ENCODE measurements at regions not wholly inside any gene's neighbourhood (a gene's known extent, or its start where the extent isn't known, plus 50 kb on each side); places are given as distances from the start of the nearest gene placed in this dataset.

DNA sequence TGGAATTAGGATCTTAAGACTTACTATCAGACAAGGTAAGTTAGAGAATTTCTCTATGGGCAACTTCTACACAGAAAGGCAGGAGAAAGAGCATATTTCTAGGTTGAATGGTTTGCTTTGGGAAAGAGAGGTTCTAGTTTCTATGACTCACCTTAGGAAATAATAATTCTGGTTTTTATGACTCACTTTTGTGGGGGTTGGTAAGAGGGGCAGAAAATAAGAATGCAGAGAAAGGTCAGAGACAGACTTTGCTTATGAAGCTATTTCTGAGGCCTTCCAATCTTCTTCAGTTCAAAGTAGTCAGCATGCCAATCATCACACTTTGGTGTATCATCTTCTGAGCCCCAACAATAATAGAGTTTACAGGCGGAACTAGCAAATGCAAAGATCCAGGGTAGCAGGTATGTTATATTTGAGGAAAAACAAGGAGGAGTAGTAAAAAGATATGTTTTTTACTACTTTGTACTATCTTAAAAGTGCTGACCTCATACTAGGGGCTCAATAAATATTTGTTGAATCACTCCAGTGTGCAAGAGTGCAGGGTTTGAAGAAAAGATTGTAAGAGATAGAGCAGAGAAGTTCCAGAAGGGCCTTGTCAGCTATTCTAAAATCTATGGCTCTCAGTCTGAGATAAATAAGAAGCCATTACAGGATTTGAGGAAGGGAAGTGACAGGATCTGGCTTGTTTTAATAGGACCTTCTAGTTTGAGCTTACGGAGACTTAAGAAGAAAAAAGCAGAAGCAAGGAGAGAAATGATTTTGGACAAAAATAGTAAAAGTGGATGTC, 56.7 kb upstream of the LRFN5 start:
- ChIA-PET CTCF (interaction anchor here (0.6 kb wide), 1 partner anchor 55 kb away, joined by 3 read pairs; no protein-coding TSS in a partner anchor), POLR2A (no interaction called here)
- no peak overlapping the region for H3K4me3 ChIP-seq (ENCODE audit: low read depth, low read length)
- DNase-seq (ENCODE audit: low read depth): no peak
- H3K36me3 ChIP-seq (ENCODE audit: control insufficient read depth, insufficient read depth, low read length): no peaks in the 10 kb centered on the region
- H3K27me3 ChIP-seq (ENCODE audit: control insufficient read depth, insufficient read depth, low read length): no peaks in the 10 kb centered on the region
- TF ChIP-seq, protein P1, sequence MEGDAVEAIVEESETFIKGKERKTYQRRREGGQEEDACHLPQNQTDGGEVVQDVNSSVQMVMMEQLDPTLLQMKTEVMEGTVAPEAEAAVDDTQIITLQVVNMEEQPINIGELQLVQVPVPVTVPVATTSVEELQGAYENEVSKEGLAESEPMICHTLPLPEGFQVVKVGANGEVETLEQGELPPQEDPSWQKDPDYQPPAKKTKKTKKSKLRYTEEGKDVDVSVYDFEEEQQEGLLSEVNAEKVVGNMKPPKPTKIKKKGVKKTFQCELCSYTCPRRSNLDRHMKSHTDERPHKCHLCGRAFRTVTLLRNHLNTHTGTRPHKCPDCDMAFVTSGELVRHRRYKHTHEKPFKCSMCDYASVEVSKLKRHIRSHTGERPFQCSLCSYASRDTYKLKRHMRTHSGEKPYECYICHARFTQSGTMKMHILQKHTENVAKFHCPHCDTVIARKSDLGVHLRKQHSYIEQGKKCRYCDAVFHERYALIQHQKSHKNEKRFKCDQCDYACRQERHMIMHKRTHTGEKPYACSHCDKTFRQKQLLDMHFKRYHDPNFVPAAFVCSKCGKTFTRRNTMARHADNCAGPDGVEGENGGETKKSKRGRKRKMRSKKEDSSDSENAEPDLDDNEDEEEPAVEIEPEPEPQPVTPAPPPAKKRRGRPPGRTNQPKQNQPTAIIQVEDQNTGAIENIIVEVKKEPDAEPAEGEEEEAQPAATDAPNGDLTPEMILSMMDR (IDR thresholded peaks at IDR 0.05; ENCODE audit: insufficient read depth, low read depth, low read length): no peak

DNA sequence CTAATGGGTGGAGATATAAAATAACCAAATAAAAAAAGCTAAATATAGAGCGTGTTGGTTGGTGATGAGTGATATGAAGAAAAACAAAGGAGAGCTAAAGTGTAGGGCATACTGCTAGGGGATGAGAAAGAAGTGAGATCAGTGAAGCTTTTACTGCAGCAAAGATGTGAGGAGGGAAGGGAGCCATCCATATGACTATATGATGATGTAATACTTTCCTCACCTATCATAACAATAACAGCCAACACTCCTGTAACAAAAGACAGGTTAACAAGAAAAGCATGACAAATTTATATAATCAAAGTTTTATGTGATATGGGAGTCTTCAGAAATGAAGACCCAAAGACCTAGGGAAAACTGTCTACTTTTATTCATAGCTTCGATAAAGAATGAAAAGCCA, 57.4 kb upstream of the LRFN5 start:
- CTCF ChIA-PET: interaction anchor here (0.6 kb wide), 1 partner anchor 55 kb away, joined by 3 read pairs; no protein-coding TSS in a partner anchor
- DNase-seq (ENCODE audit: low read depth): no peak
- Histone ChIP-seq H3K36me3 (ENCODE audit: control insufficient read depth, insufficient read depth, low read length) (no peaks in the 10 kb centered on the region), H3K27me3 (ENCODE audit: control insufficient read depth, insufficient read depth, low read length) (no peaks in the 10 kb centered on the region), H3K4me3 (ENCODE audit: low read depth, low read length) (no peak overlapping the region)
- POLR2A ChIA-PET: no interaction called here
- TF ChIP-seq, protein P1 (IDR thresholded peaks at IDR 0.05; ENCODE audit: insufficient read depth, low read depth, low read length): no peak

DNA sequence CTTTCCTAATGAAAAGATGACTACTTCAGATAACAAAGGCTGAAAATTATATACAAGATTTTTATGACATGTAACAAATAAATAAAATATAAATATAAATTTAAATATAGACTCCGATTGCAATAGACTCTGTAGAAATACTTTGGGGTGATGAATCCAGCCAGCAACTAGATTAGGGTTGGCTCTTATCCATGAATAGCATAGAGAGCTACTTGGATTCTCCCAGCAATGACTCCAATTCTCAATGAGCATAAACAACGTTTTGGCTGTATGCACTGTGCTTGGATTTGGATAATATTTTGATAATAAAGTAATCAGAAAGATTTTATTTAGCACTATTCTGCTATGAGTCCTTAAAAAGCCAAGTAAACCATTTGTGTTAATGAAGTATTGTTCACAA, 58.0 kb upstream of the LRFN5 start:
- ChIA-PET POLR2A (no interaction called here), CTCF (no interaction called here)
- Histone ChIP-seq H3K27me3 (ENCODE audit: control insufficient read depth, insufficient read depth, low read length) (no peaks in the 10 kb centered on the region), H3K4me3 (ENCODE audit: low read depth, low read length) (no peak overlapping the region), H3K36me3 (ENCODE audit: control insufficient read depth, insufficient read depth, low read length) (no peaks in the 10 kb centered on the region)
- DNase-seq (ENCODE audit: low read depth): no peak
- TF ChIP-seq, protein P1 (IDR thresholded peaks at IDR 0.05; ENCODE audit: insufficient read depth, low read depth, low read length): no peak

DNA sequence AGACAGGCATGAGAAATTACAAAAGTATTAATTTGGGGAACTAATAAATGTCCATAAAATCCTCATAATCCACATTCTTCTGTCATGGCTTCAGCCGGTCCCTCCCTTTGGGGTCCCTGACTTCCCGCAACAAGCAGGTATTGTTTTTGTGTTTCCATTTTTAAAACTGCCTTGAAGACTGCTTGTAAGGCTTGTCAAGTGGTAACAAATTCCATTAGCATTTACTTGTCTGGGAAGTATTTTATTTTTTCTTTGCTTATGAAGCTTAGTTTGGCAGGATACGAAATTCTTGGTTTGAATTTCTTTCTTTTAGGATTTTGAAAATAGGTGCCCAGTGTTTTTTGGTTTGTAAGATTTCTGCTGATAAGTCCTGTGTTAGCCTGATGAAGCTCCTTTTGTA, 65.3 kb upstream of the LRFN5 start:
- no peak for DNase-seq (ENCODE audit: low read depth)
- Histone ChIP-seq H3K27me3 (ENCODE audit: control insufficient read depth, insufficient read depth, low read length) (no peaks in the 10 kb centered on the region), H3K36me3 (ENCODE audit: control insufficient read depth, insufficient read depth, low read length) (no peaks in the 10 kb centered on the region), H3K4me3 (ENCODE audit: low read depth, low read length) (no peak overlapping the region)
- POLR2A ChIA-PET: no interaction called here
- CTCF ChIA-PET: no interaction called here
- TF ChIP-seq, protein P1 (IDR thresholded peaks at IDR 0.05; ENCODE audit: insufficient read depth, low read depth, low read length): no peak

DNA sequence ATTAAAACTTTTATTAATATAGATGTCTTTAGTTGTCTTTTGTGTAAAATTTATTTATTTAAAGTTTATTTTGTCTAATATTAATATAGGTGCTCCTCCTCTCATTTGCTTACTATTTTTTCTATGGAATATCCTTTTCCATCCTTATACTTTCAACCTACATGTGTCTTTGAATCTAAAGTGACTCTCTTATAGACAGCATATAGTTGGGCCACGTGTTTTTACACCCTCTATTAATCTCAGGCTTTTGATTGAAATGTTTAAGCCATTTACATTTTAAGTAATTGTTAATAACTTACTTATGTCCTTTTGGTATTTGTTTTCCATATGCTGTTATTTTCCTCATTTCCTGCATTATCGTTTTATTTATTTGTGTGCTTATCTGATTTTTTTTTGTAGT, 74.4 kb upstream of the LRFN5 start:
- DNase-seq (ENCODE audit: low read depth): no peak
- H3K27me3 ChIP-seq (ENCODE audit: control insufficient read depth, insufficient read depth, low read length): no peaks in the 10 kb centered on the region
- CTCF ChIA-PET: no interaction called here
- POLR2A ChIA-PET: no interaction called here
- no peak overlapping the region for H3K4me3 ChIP-seq (ENCODE audit: low read depth, low read length)
- TF ChIP-seq, protein P1 (IDR thresholded peaks at IDR 0.05; ENCODE audit: insufficient read depth, low read depth, low read length): no peak
- H3K36me3 ChIP-seq (ENCODE audit: control insufficient read depth, insufficient read depth, low read length): no peaks in the 10 kb centered on the region
